Neuronal stem cell (in vitro differentiated cells): ENCODE measurements at regions not wholly inside any gene's neighbourhood (a gene's known extent, or its start where the extent isn't known, plus 50 kb on each side); places are given as distances from the start of the nearest gene placed in this dataset.

ENCODE experiments used
- DNase-seq: peaks from one replicate; pipeline ENCODE4 v3.0.0-alpha.2; 2013; ENCODE audit warnings: low spot score
- H2AFZ ChIP-seq: one replicate; pipeline ENCODE4 v1.6.1; 2013; ENCODE audit warnings: mild to moderate bottlenecking, low read length, inconsistent platforms
- H2AK5ac ChIP-seq: 2 replicates; pipeline ENCODE4 v1.6.1; 2013; ENCODE audit warnings: low read depth, mild to moderate bottlenecking, inconsistent platforms, low read length, moderate library complexity, mixed read lengths
- H2BK120ac ChIP-seq: 2 replicates; pipeline ENCODE4 v1.6.1; 2013; ENCODE audit warnings: low read depth, mild to moderate bottlenecking, inconsistent platforms, low read length, moderate library complexity, mixed read lengths
- H2BK12ac ChIP-seq: one replicate; pipeline ENCODE4 v1.6.1; 2013; ENCODE audit warnings: low read length, inconsistent platforms
- H2BK15ac ChIP-seq: 2 replicates; pipeline ENCODE4 v1.6.1; 2013; ENCODE audit warnings: mild to moderate bottlenecking, low read length, inconsistent platforms, mixed read lengths
- H2BK5ac ChIP-seq: one replicate; pipeline ENCODE4 v1.6.1; 2013; ENCODE audit warnings: inconsistent platforms, mild to moderate bottlenecking, low read length, moderate library complexity
- H3K14ac ChIP-seq: one replicate; pipeline ENCODE4 v1.6.1; 2013; ENCODE audit warnings: low read length, inconsistent platforms
- H3K18ac ChIP-seq: 2 replicates; pipeline ENCODE4 v1.6.1; 2013; ENCODE audit warnings: low read length, inconsistent platforms
- H3K23ac ChIP-seq: 2 replicates; pipeline ENCODE4 v1.6.1; 2013; ENCODE audit warnings: low read depth, mild to moderate bottlenecking, mixed read lengths, low read length, inconsistent platforms; ENCODE audit not compliant: poor library complexity
- H3K27ac ChIP-seq: replicated peaks from 3 replicates; pipeline ENCODE4 v1.5.1; 2013; ENCODE audit warnings: low read length, inconsistent platforms
- H3K27me3 ChIP-seq, 3 experiments: 2 replicates each; pipeline ENCODE4 v1.6.1; 2013; ENCODE audit warnings: low read length in 3 of 3, mild to moderate bottlenecking in 2 of 3, inconsistent platforms in 1 of 3, low read depth in 1 of 3, mixed read lengths in 1 of 3, moderate library complexity in 1 of 3; ENCODE audit not compliant: control insufficient read depth in 3 of 3, insufficient read depth in 3 of 3
- H3K36me3 ChIP-seq, 2 donors: replicated peaks in 1 of 2; 2 replicates each; pipeline ENCODE4 v1.6.1; 2013; ENCODE audit warnings: low read length in 2 of 2; ENCODE audit not compliant: control insufficient read depth in 2 of 2, insufficient read depth in 2 of 2
- H3K4ac ChIP-seq: 2 replicates; pipeline ENCODE4 v1.6.1; 2013; ENCODE audit warnings: inconsistent platforms, mild to moderate bottlenecking, low read length, moderate library complexity
- H3K4me1 ChIP-seq, 2 donors: 1 replicate in 1 of 2; 2 replicates in 1 of 2; pipeline ENCODE4 v1.6.1; 2013; ENCODE audit warnings: low read length in 2 of 2, low read depth in 1 of 2; ENCODE audit not compliant: control insufficient read depth in 2 of 2, insufficient read depth in 1 of 2
- H3K4me2 ChIP-seq: one replicate; pipeline ENCODE4 v1.6.1; 2013; ENCODE audit warnings: mild to moderate bottlenecking, low read length, inconsistent platforms; ENCODE audit not compliant: insufficient read depth, poor library complexity, severe bottlenecking
- H3K4me3 ChIP-seq, 2 donors: 2 replicates each; pipeline ENCODE4 v1.5.1; 2013; ENCODE audit warnings: low read length in 2 of 2, mild to moderate bottlenecking in 2 of 2, inconsistent platforms in 1 of 2, moderate library complexity in 1 of 2
- H3K79me1 ChIP-seq: one replicate; pipeline ENCODE4 v1.6.1; 2013; ENCODE audit warnings: low read depth, mild to moderate bottlenecking, inconsistent platforms, low read length, moderate library complexity
- H3K9ac ChIP-seq: one replicate; pipeline ENCODE4 v1.6.1; 2013; ENCODE audit warnings: mild to moderate bottlenecking, low read depth, low read length, inconsistent platforms; ENCODE audit not compliant: poor library complexity
- H3K9me3 ChIP-seq, 2 donors: replicated peaks in 1 of 2; 2 replicates each; pipeline versions ENCODE3 to v1.6.1; 2013; ENCODE audit warnings: low read length in 2 of 2, mild to moderate bottlenecking in 2 of 2, inconsistent platforms in 1 of 2, low read depth in 1 of 2, mixed read lengths in 1 of 2, moderate library complexity in 1 of 2; ENCODE audit not compliant: control insufficient read depth in 2 of 2, insufficient read depth in 1 of 2
- H4K8ac ChIP-seq: one replicate; pipeline ENCODE4 v1.6.1; 2013; ENCODE audit warnings: low read depth, mild to moderate bottlenecking, inconsistent platforms, low read length, moderate library complexity
- H4K91ac ChIP-seq: one replicate; pipeline ENCODE4 v1.6.1; 2013; ENCODE audit warnings: low read length, low read depth, mild to moderate bottlenecking, inconsistent platforms; ENCODE audit not compliant: poor library complexity
- WGBS, 2 donors: extraction: QIAGEN DNeasy Blood & Tissue Kit; methylation state at CpG; one replicate each; pipeline ENCODE4 v1.1.7; 2013; ENCODE audit warnings: missing lambda C conversion rate in 2 of 2, mixed read lengths in 1 of 2; ENCODE audit not compliant: insufficient read length in 2 of 2, insufficient replicate concordance in 1 of 2; ENCODE audit errors: extremely low coverage in 2 of 2; 5-methylcytosine and 5-hydroxymethylcytosine counted together

DNA sequence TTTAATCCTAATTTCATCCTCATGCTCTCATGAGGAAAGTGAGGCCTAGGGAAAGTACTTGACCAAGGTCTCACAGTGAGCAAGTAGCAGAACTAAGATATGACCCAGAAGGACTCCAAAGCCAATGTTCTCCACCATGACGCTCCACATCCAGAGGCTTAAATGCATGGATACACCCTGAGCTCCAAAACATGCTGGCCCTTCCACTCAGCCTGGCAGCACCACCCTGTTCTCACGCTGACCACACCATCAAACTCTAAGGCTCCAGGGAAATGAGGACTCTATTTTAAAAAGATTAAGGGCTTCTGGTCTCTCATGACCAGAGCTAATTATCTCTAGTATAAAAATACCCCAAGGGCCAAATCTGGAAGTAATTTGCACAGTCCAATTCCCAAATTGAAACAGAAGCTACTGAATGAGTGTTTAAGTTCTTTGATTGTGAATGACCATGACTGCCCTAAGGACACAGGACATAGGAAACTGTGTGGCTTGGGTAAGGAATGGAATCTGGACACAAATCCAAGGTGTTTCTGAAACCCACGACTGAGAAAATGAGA is 71.1 kb upstream of the ABLIM1 start:
- Histone ChIP-seq H2BK12ac (no peak overlapping the region), H3K14ac (no peak overlapping the region), H3K4me3 (no peak overlapping the region), H3K4me2 (no peak overlapping the region), H2BK5ac (no peak overlapping the region), H3K79me1 (no peaks in the 10 kb centered on the region), H4K91ac (no peak overlapping the region), H3K18ac (no peak overlapping the region), H3K4me1 (no peaks in the 10 kb centered on the region), H2BK15ac (no peak overlapping the region), H2AK5ac (no peak overlapping the region), H3K4ac (no peak overlapping the region), H3K9ac (no peak overlapping the region), H2BK120ac (no peak overlapping the region), H3K36me3 (no peaks in the 10 kb centered on the region), H3K27ac (no peak overlapping the region), H3K23ac (no peak overlapping the region), H3K9me3 (no peaks in the 10 kb centered on the region), H2AFZ (no peak overlapping the region), H3K27me3 (peaks cover 0 to 8% (median 0%) of the 10 kb centered on the region in 3 experiments), H4K8ac (no peak overlapping the region)
- no peak for DNase-seq
- WGBS, 2 donors = no CpG with 5 or more reads among the region's 3 CpGs

DNA sequence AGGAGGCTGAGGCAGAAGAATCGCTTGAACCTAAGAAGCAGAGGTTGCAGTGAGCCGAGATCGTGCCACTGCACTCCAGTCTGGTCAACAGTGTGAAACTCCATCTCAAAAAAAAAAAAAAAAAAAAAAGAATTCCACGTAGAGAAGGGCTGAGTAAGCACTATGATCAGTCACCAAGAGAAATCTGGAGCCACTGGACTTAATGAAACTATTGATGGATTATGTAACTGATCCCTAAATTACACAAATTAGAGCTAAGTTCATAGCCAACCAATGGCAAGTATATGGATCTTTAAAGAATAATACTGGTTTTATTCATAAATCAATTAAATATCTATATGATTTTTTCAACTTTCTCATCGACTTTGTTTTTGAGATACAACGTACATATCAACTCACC is 72.2 kb upstream of the ABLIM1 start:
- H3K36me3 ChIP-seq = no peaks in the 10 kb centered on the region
- H3K4me1 ChIP-seq = no peaks in the 10 kb centered on the region
- H3K4ac ChIP-seq = no peak overlapping the region
- no peak overlapping the region for H4K91ac ChIP-seq
- H2BK15ac ChIP-seq = no peak overlapping the region
- H3K9ac ChIP-seq = no peak overlapping the region
- H2AK5ac ChIP-seq = no peak overlapping the region
- no peaks in the 10 kb centered on the region for H3K79me1 ChIP-seq
- no peak overlapping the region for H3K18ac ChIP-seq
- H2AFZ ChIP-seq = no peak overlapping the region
- DNase-seq = no peak
- H4K8ac ChIP-seq = no peak overlapping the region
- H3K9me3 ChIP-seq = no peaks in the 10 kb centered on the region
- no CpG with 5 or more reads among the region's 6 CpGs for WGBS, 2 donors
- no peak overlapping the region for H3K14ac ChIP-seq
- H2BK5ac ChIP-seq = no peak overlapping the region
- no peak overlapping the region for H3K4me3 ChIP-seq
- H2BK12ac ChIP-seq = no peak overlapping the region
- no peak overlapping the region for H3K23ac ChIP-seq
- no peak overlapping the region for H3K27ac ChIP-seq
- peaks cover 0 to 8% (median 0%) of the 10 kb centered on the region in 3 experiments for H3K27me3 ChIP-seq
- no peak overlapping the region for H3K4me2 ChIP-seq
- no peak overlapping the region for H2BK120ac ChIP-seq

DNA sequence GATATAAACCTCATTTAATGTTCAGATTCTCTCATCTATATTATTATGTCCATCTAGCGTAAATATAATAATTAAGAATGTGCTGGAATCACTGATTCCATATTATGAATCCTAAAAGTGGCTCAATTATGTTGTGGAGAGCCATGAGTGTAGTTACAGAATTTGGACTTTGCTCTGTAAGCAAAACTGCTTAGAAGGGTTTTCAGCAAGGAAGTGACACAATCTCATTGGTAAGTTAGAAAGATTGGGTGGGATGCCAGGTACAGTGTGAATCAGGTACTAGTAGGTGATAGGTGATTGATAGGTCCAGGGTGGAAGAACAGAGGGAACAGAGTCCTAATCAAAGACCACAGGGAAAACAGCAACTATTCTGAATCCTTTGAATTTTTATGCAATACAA is 74.9 kb upstream of the ABLIM1 start:
- Histone ChIP-seq H3K36me3 (no peaks in the 10 kb centered on the region), H2BK12ac (no peak overlapping the region), H2BK120ac (no peak overlapping the region), H3K27ac (no peak overlapping the region), H3K9ac (no peak overlapping the region), H3K18ac (no peak overlapping the region), H3K9me3 (no peaks in the 10 kb centered on the region), H2BK15ac (no peak overlapping the region), H3K4ac (no peak overlapping the region), H2AFZ (no peak overlapping the region), H3K23ac (no peak overlapping the region), H4K91ac (no peak overlapping the region), H3K14ac (no peak overlapping the region), H3K4me3 (no peak overlapping the region), H4K8ac (no peak overlapping the region), H2BK5ac (no peak overlapping the region), H3K4me2 (no peak overlapping the region), H3K4me1 (no peaks in the 10 kb centered on the region), H2AK5ac (no peak overlapping the region), H3K79me1 (no peaks in the 10 kb centered on the region), H3K27me3 (peaks cover 0 to 8% (median 0%) of the 10 kb centered on the region in 3 experiments)
- DNase-seq = no peak
- no CpG with 5 or more reads among the region's 1 CpG for WGBS, 2 donors

DNA sequence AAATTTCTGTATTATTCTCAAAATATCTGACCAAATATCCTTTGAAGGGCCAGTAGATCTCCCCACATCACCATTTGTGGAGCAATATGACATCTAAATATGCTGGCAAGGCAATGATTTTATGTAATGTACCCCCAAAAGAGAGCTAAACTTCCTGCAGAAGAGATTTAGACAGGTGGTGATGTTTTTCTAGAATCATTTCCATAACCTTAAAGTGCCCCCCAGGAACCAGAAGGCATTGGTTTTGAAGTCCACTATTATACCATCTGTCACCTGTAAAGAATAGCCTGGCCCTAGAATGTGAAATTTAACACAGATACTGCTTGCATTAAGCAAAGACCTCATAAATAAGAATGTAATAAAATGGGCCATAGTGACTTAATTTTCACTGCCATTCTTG is 77.9 kb upstream of the ABLIM1 start:
- Histone ChIP-seq H3K14ac (no peak overlapping the region), H3K27ac (no peak overlapping the region), H3K4me3 (no peak overlapping the region), H4K8ac (no peak overlapping the region), H2AFZ (no peak overlapping the region), H2BK15ac (no peak overlapping the region), H4K91ac (no peak overlapping the region), H2BK12ac (no peak overlapping the region), H2BK120ac (no peak overlapping the region), H3K4me1 (no peaks in the 10 kb centered on the region), H3K9ac (no peak overlapping the region), H3K27me3 (peaks cover 0 to 11% (median 0%) of the 10 kb centered on the region in 3 experiments), H3K23ac (no peak overlapping the region), H3K79me1 (no peaks in the 10 kb centered on the region), H3K36me3 (no peaks in the 10 kb centered on the region), H2BK5ac (no peak overlapping the region), H3K4ac (no peak overlapping the region), H3K9me3 (no peaks in the 10 kb centered on the region), H3K18ac (no peak overlapping the region), H2AK5ac (no peak overlapping the region), H3K4me2 (no peak overlapping the region)
- DNase-seq = no peak
